ENCODE measurements at regions not wholly inside any gene's neighbourhood (a gene's known extent, or its start where the extent isn't known, plus 50 kb on each side); places are given as distances from the start of the nearest gene placed in this dataset.

DNA sequence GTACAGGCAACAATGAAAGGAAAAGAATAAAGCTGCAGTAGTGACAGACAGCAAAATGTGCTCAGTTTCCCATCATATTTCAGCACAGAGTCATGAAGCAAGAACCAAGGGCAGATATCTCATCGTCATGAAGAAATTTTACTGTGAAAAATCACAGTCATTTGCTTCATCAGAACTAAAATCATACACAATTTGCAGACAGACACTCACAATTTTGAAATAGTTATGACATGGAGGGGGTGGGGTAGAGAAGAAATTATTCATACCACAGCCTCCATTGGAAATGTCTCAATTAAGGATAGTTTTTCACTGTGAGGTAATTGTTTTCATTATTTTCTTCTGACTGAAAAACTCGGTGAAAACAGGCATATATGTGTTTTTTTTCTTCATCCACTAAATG, 78.8 kb upstream of the CNTN3 start:
- H3K4me3 ChIP-seq (replicated peaks in 1 of 3; ENCODE audit: insufficient read depth in 1 of 3, low read depth in 1 of 3, low read length in 3 of 3) = no peak overlapping the region
- CTCF ChIA-PET = no interaction called here
- FAIRE-seq = no peak
- BruUV-seq (replicated peaks) = no TSS peak
- H4K20me1 ChIP-seq (replicated peaks; ENCODE audit: control insufficient read depth, extremely low read depth, insufficient read depth, low read length) = no peaks in the 10 kb centered on the region
- no peak overlapping the region for H2AFZ ChIP-seq (ENCODE audit: low read depth, low read length)
- no peaks in the 10 kb centered on the region for H3K79me2 ChIP-seq (ENCODE audit: control insufficient read depth, insufficient read depth, low read length)
- DNase-seq (ENCODE audit: low read depth, low spot score) = no peak
- intact Hi-C loops (cut with micrococcal nuclease) = no loop called here
- H3K27ac ChIP-seq (ENCODE audit: insufficient read depth, low read depth, low read length) = no peak overlapping the region
- dilution Hi-C loops (cut with MboI; ENCODE audit: extremely low pct_ligation_motif_present, low sequenced_read_pairs) = no loop called here
- no peak overlapping the region for H3K4me2 ChIP-seq (ENCODE audit: insufficient read depth, low read length)
- no peak overlapping the region for H3K9ac ChIP-seq (replicated peaks; ENCODE audit: extremely low read depth, insufficient read depth, low read length)
- peaks cover 2% of the 10 kb centered on the region for H3K9me3 ChIP-seq (replicated peaks; ENCODE audit: control insufficient read depth, insufficient read depth, low read length)
- POLR2A ChIA-PET = no interaction called here
- no peaks in the 10 kb centered on the region for H3K36me3 ChIP-seq (ENCODE audit: control insufficient read depth in 2 of 2, extremely low read depth in 1 of 2, insufficient read depth in 2 of 2, low read length in 2 of 2)
- TF ChIP-seq POLR2A (IDR thresholded peaks at IDR 0.05; ENCODE audit: low read depth, low read length) = no peak
- TF ChIP-seq, protein P1, sequence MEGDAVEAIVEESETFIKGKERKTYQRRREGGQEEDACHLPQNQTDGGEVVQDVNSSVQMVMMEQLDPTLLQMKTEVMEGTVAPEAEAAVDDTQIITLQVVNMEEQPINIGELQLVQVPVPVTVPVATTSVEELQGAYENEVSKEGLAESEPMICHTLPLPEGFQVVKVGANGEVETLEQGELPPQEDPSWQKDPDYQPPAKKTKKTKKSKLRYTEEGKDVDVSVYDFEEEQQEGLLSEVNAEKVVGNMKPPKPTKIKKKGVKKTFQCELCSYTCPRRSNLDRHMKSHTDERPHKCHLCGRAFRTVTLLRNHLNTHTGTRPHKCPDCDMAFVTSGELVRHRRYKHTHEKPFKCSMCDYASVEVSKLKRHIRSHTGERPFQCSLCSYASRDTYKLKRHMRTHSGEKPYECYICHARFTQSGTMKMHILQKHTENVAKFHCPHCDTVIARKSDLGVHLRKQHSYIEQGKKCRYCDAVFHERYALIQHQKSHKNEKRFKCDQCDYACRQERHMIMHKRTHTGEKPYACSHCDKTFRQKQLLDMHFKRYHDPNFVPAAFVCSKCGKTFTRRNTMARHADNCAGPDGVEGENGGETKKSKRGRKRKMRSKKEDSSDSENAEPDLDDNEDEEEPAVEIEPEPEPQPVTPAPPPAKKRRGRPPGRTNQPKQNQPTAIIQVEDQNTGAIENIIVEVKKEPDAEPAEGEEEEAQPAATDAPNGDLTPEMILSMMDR (IDR thresholded peaks at IDR 0.05; ENCODE audit: extremely low read depth in 1 of 2, insufficient read depth in 1 of 2, low read depth in 1 of 2, low read length in 2 of 2) = no peak
- no peak for TF ChIP-seq POLR2AphosphoS5 (IDR thresholded peaks at IDR 0.05; ENCODE audit: insufficient read depth, low read depth, low read length)
- no peak for TF ChIP-seq GATA2 (IDR thresholded peaks at IDR 0.05; ENCODE audit: insufficient read depth, insufficient read length, low read depth, low read length)
- no peak for TF ChIP-seq EZH2 (IDR thresholded peaks at IDR 0.05; ENCODE audit: borderline replicate concordance, low read depth, low read length, severe bottlenecking)
- no peak for TF ChIP-seq MYC (IDR thresholded peaks at IDR 0.05; ENCODE audit: low read depth, low read length)
- TF ChIP-seq JUN (IDR thresholded peaks at IDR 0.05; ENCODE audit: borderline replicate concordance, insufficient read depth, insufficient read length, low read depth) = no peak
- no peak for TF ChIP-seq FOS (IDR thresholded peaks at IDR 0.05; ENCODE audit: borderline replicate concordance, insufficient read depth, low read length)
- TF ChIP-seq, protein P2, sequence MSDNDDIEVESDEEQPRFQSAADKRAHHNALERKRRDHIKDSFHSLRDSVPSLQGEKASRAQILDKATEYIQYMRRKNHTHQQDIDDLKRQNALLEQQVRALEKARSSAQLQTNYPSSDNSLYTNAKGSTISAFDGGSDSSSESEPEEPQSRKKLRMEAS (IDR thresholded peaks at IDR 0.05; ENCODE audit: insufficient read depth, insufficient read length) = no peak
- H3K9me1 ChIP-seq (replicated peaks; ENCODE audit: control insufficient read depth, extremely low read depth, insufficient read depth, low read length) = no peaks in the 10 kb centered on the region
- H3K27me3 ChIP-seq (ENCODE audit: control insufficient read depth in 2 of 2, insufficient read depth in 2 of 2, low read length in 2 of 2) = no peaks in the 10 kb centered on the region
- no peaks in the 10 kb centered on the region for H3K4me1 ChIP-seq (ENCODE audit: control insufficient read depth, extremely low read depth, insufficient read depth, low read length)
